ENCODE measurements at regions not wholly inside any gene's neighbourhood (a gene's known extent, or its start where the extent isn't known, plus 50 kb on each side); places are given as distances from the start of the nearest gene placed in this dataset.

DNA sequence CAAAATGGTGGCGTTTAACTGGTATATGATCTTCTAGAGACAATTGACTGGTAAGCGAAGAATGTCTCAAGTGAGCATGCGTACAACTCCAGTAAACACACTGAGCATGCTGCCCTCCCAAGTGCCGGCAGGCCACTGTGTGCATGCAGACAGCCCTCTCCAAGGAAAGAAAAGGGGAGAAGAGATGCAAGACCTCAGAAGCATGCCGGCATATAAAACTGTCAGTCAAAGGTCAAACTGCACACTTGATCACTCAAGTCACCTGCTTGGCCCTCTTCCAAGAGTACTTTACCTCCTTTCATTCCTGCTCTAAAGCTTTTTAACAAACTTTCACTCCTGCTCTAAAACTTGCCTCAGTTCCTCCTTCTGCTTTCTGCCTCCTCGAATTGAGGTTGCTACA, 910.2 kb downstream of the TAF11L14 start:
- no peaks in the 10 kb centered on the region for H3K36me3 ChIP-seq
- no peak for TF ChIP-seq POLR2A (IDR thresholded peaks at IDR 0.05)
- no peak for TF ChIP-seq POLR2AphosphoS5 (IDR thresholded peaks at IDR 0.05; ENCODE audit: insufficient read depth in 1 of 2, low read depth in 1 of 2)
- TF ChIP-seq, protein P1, sequence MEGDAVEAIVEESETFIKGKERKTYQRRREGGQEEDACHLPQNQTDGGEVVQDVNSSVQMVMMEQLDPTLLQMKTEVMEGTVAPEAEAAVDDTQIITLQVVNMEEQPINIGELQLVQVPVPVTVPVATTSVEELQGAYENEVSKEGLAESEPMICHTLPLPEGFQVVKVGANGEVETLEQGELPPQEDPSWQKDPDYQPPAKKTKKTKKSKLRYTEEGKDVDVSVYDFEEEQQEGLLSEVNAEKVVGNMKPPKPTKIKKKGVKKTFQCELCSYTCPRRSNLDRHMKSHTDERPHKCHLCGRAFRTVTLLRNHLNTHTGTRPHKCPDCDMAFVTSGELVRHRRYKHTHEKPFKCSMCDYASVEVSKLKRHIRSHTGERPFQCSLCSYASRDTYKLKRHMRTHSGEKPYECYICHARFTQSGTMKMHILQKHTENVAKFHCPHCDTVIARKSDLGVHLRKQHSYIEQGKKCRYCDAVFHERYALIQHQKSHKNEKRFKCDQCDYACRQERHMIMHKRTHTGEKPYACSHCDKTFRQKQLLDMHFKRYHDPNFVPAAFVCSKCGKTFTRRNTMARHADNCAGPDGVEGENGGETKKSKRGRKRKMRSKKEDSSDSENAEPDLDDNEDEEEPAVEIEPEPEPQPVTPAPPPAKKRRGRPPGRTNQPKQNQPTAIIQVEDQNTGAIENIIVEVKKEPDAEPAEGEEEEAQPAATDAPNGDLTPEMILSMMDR (IDR thresholded peaks at IDR 0.05): no peak
- no peak for DNase-seq (ENCODE audit: extremely low spot score in 2 of 2)

DNA sequence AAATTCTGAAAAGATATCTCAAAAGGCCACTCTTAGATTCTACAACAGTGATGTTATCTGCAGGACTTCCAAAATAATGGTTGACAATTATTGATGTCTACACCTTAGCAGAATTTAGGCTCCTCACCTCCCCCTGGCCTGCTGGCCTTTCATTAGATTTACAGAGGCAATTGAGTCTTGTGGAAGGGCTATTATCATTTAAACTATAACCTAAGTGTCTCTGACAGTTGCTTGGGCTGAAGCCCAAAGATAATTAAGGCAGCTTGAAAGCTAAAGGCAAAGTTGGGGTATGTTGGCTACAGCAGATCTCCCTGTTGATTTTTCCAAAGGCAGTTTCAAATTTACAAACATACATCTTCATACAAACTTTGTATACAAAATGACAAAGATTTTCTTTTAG, 912.3 kb downstream of the TAF11L14 start:
- no peak for TF ChIP-seq POLR2A (IDR thresholded peaks at IDR 0.05)
- TF ChIP-seq, protein P1 (IDR thresholded peaks at IDR 0.05): no peak
- no peak for TF ChIP-seq POLR2AphosphoS5 (IDR thresholded peaks at IDR 0.05; ENCODE audit: insufficient read depth in 1 of 2, low read depth in 1 of 2)
- no peak overlapping the region for H3K27ac ChIP-seq
- DNase-seq (ENCODE audit: extremely low spot score in 2 of 2): no peak
- H3K4me3 ChIP-seq: no peak overlapping the region
- no peaks in the 10 kb centered on the region for H3K4me1 ChIP-seq
- intact Hi-C loops (cut with DNase I): no loop called here
- H3K9me3 ChIP-seq: no peaks in the 10 kb centered on the region
- H3K36me3 ChIP-seq: no peaks in the 10 kb centered on the region
- H3K27me3 ChIP-seq: no peaks in the 10 kb centered on the region

More for the DNA sequence above, 910.2 kb downstream of the TAF11L14 start:
- no peaks in the 10 kb centered on the region for H3K9me3 ChIP-seq
- H3K27ac ChIP-seq: no peak overlapping the region
- H3K27me3 ChIP-seq: no peaks in the 10 kb centered on the region
- intact Hi-C loops (cut with DNase I): no loop called here
- no peak overlapping the region for H3K4me3 ChIP-seq
- no peaks in the 10 kb centered on the region for H3K4me1 ChIP-seq

DNA sequence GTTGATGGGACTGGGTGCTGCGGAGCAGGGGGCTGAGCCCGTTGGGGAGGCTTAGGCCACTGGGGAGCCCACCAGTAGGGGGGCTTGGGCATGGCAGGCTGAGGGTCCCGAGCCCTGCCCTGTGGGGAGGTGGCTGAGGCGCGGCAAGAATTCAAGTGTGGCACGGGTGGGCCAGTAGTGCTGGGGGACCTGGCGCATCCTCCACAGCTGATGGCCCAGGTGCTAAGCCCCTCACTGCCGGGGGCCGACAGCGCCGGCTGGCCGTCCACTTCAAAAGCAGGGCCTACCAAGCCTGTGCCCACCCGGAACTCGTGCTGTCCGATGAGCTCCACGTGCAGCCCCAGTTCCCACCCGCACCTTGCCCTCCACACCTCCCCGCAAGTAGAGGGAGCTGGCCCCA, 917.5 kb downstream of the TAF11L14 start:
- no peaks in the 10 kb centered on the region for H3K4me1 ChIP-seq
- no peak overlapping the region for H3K4me3 ChIP-seq
- no peaks in the 10 kb centered on the region for H3K27me3 ChIP-seq
- H3K9me3 ChIP-seq: no peaks in the 10 kb centered on the region
- DNase-seq (ENCODE audit: extremely low spot score in 2 of 2): no peak
- intact Hi-C loops (cut with DNase I): no loop called here
- TF ChIP-seq POLR2A (IDR thresholded peaks at IDR 0.05) (no peak), POLR2AphosphoS5 (IDR thresholded peaks at IDR 0.05; ENCODE audit: insufficient read depth in 1 of 2, low read depth in 1 of 2) (no peak)
- TF ChIP-seq, protein P1 (IDR thresholded peaks at IDR 0.05): no peak
- H3K36me3 ChIP-seq: no peaks in the 10 kb centered on the region
- no peak overlapping the region for H3K27ac ChIP-seq

DNA sequence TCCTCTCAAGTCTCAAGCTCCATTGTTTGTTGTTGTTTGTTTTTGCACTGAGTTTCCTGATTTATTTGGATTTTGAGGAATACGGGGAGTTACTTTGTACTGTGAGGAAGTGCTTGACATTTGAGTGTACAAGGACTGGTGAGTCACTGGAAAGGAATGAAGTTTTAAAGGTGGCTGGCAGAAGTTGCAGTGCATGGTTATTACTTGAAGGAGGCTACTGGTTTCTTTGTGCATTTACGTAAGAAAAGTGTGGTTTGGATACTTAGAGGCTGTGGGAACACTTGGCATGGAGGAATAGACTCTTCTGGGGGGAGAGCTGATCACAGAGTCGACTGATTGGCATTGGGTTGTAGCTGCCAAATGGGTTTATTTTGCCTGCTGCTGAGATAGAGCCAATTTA, 919.0 kb downstream of the TAF11L14 start:
- no peak overlapping the region for H3K27ac ChIP-seq
- intact Hi-C loops (cut with DNase I): no loop called here
- H3K4me3 ChIP-seq: no peak overlapping the region
- no peaks in the 10 kb centered on the region for H3K4me1 ChIP-seq
- H3K9me3 ChIP-seq: no peaks in the 10 kb centered on the region
- no peak for TF ChIP-seq POLR2AphosphoS5 (IDR thresholded peaks at IDR 0.05; ENCODE audit: insufficient read depth in 1 of 2, low read depth in 1 of 2)
- TF ChIP-seq POLR2A (IDR thresholded peaks at IDR 0.05): no peak
- TF ChIP-seq, protein P1 (IDR thresholded peaks at IDR 0.05): no peak
- H3K27me3 ChIP-seq: no peaks in the 10 kb centered on the region
- H3K36me3 ChIP-seq: no peaks in the 10 kb centered on the region
- DNase-seq (ENCODE audit: extremely low spot score in 2 of 2): no peak

DNA sequence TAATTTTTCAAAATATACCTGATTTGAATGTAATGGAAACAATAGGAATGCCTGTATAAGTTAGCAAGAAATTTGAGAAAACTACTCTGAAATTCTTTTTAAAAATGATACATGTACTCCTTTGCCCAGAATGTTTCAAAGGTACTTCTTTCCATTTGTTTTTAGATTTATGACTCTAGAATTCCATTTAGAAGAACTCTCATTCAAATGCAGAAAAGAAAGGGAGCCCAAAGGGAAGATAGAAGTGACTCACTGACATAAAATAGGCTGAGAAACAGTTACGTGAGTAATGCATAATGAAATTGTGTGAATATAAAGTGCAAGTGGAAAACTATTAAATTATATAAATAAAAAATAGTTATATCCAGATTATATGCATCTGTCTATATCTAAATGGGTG, 926.3 kb downstream of the TAF11L14 start:
- intact Hi-C loops (cut with DNase I): no loop called here
- TF ChIP-seq POLR2AphosphoS5 (IDR thresholded peaks at IDR 0.05; ENCODE audit: insufficient read depth in 1 of 2, low read depth in 1 of 2) (no peak), POLR2A (IDR thresholded peaks at IDR 0.05) (no peak)
- TF ChIP-seq, protein P1 (IDR thresholded peaks at IDR 0.05): no peak
- H3K4me1 ChIP-seq: no peaks in the 10 kb centered on the region
- H3K27me3 ChIP-seq: no peaks in the 10 kb centered on the region
- H3K4me3 ChIP-seq: no peak overlapping the region
- H3K9me3 ChIP-seq: no peaks in the 10 kb centered on the region
- no peak for DNase-seq (ENCODE audit: extremely low spot score in 2 of 2)
- no peak overlapping the region for H3K27ac ChIP-seq
- H3K36me3 ChIP-seq: no peaks in the 10 kb centered on the region

Measured in vagina (tissue), 2 donors.